HEK293 (cell line): ENCODE measurements at regions not wholly inside any gene's neighbourhood (a gene's known extent, or its start where the extent isn't known, plus 50 kb on each side); places are given as distances from the start of the nearest gene placed in this dataset.

ENCODE experiments used
- CTCF ChIA-PET: fragments of 350-600 bp; formaldehyde crosslinking; extraction: SDS; loops from one replicate; lab custom pipeline; 2021; ENCODE audit warnings: antibody characterized with exemption; lab: Yijun Ruan, JAX
- POLR2A ChIA-PET: fragments of 300-600 bp; formaldehyde crosslinking; extraction: SDS; loops from one replicate; lab custom pipeline; 2020; ENCODE audit warnings: antibody characterized with exemption, inconsistent platforms; lab: Yijun Ruan, JAX
- H3K27ac ChIP-seq: fragments of 200-500 bp; sonication (Bioruptor generic); 2 replicates; pipeline ENCODE4 v1.5.1; 2014; ENCODE audit warnings: low read depth, low read length, control low read depth, inconsistent platforms; ENCODE audit errors: extremely low read depth
- H3K36me3 ChIP-seq, 2 experiments: fragments of 200-500 bp in 1 of 2; sonication (Bioruptor generic) in 1 of 2; 1 replicate in 1 of 2; 2 replicates in 1 of 2; pipeline ENCODE4 v1.5.1; 2014 to 2017; ENCODE audit warnings: inconsistent platforms in 2 of 2, low read length in 2 of 2; ENCODE audit not compliant: control insufficient read depth in 2 of 2, insufficient read depth in 1 of 2
- H3K4me1 ChIP-seq: fragments of 200-500 bp; sonication (Bioruptor generic); 2 replicates; pipeline ENCODE4 v1.5.1; 2014; ENCODE audit warnings: mild to moderate bottlenecking, low read length, inconsistent platforms; ENCODE audit not compliant: control insufficient read depth, insufficient read depth
- H3K4me3 ChIP-seq: 2 replicates; pipeline ENCODE4 v1.5.1; 2011; ENCODE audit warnings: low read depth, mild to moderate bottlenecking, control low read depth, low read length, moderate library complexity
- H3K9me3 ChIP-seq: fragments of 200-500 bp; sonication (Bioruptor generic); 2 replicates; pipeline ENCODE4 v1.5.1; 2014; ENCODE audit warnings: low read depth, low read length, inconsistent platforms; ENCODE audit not compliant: control insufficient read depth, insufficient read depth
- FEZF1 ChIP-seq: fragments of 450-650 bp; formaldehyde crosslinking; IDR thresholded peaks from 2 replicates; pipeline ENCODE4 v1.5.1; 2016; ENCODE audit warnings: missing biosample characterization, missing genetic modification characterization
- HOXA7 ChIP-seq: sonication (generic); formaldehyde crosslinking; IDR thresholded peaks from 2 replicates; pipeline ENCODE4 v1.8.1; 2022; ENCODE audit warnings: missing genetic modification reagents, borderline replicate concordance
- HOXD13 ChIP-seq: sonication (generic); formaldehyde crosslinking; IDR thresholded peaks from 2 replicates; pipeline ENCODE4 v1.8.0; 2022; ENCODE audit warnings: missing genetic modification reagents, borderline replicate concordance
- KLF9 ChIP-seq: fragments of 450-650 bp; formaldehyde crosslinking; IDR thresholded peaks from 2 replicates; pipeline ENCODE4 v1.5.1; 2016; ENCODE audit warnings: missing biosample characterization, missing genetic modification characterization, low read depth
- MYNN ChIP-seq: fragments of 450-650 bp; formaldehyde crosslinking; IDR thresholded peaks from 2 replicates; pipeline ENCODE4 v1.5.1; 2016; ENCODE audit warnings: missing biosample characterization, missing genetic modification characterization, borderline replicate concordance
- PRDM1 ChIP-seq: fragments of 450-650 bp; formaldehyde crosslinking; IDR thresholded peaks from 2 replicates; pipeline ENCODE4; 2016; ENCODE audit warnings: missing biosample characterization, missing genetic modification characterization
- YY1 ChIP-seq: fragments of 450-650 bp; formaldehyde crosslinking; IDR thresholded peaks from 2 replicates; pipeline ENCODE4 v1.5.1; 2018; ENCODE audit warnings: missing biosample characterization, missing genetic modification characterization
- ZBTB17 ChIP-seq: fragments of 450-650 bp; formaldehyde crosslinking; IDR thresholded peaks from 2 replicates; pipeline ENCODE4 v1.5.1; 2016; ENCODE audit warnings: missing biosample characterization, missing genetic modification characterization
- ZBTB8A ChIP-seq: fragments of 450-650 bp; formaldehyde crosslinking; IDR thresholded peaks from 2 replicates; pipeline ENCODE4 v1.5.1; 2016; ENCODE audit warnings: missing biosample characterization, missing genetic modification characterization
- ZEB2 ChIP-seq: fragments of 450-650 bp; formaldehyde crosslinking; IDR thresholded peaks from 2 replicates; pipeline ENCODE4 v1.5.1; 2016; ENCODE audit warnings: missing biosample characterization, missing genetic modification characterization
- ZFP41 ChIP-seq: fragments of 450-650 bp; formaldehyde crosslinking; IDR thresholded peaks from 2 replicates; pipeline ENCODE4 v1.5.1; 2016; ENCODE audit warnings: missing biosample characterization, missing genetic modification characterization, borderline replicate concordance
- ZNF140 ChIP-seq: fragments of 450-650 bp; formaldehyde crosslinking; IDR thresholded peaks from 2 replicates; pipeline ENCODE4 v1.5.1; 2016; ENCODE audit warnings: missing biosample characterization, missing genetic modification characterization
- ZNF16 ChIP-seq: fragments of 450-650 bp; formaldehyde crosslinking; IDR thresholded peaks from 2 replicates; pipeline ENCODE4 v1.5.1; 2016; ENCODE audit warnings: low read depth, missing biosample characterization, missing genetic modification characterization
- ZNF221 ChIP-seq: fragments of 450-650 bp; formaldehyde crosslinking; IDR thresholded peaks from 2 replicates; pipeline ENCODE4 v1.5.1; 2017; ENCODE audit warnings: missing biosample characterization, missing genetic modification characterization, borderline replicate concordance
- ZNF335 ChIP-seq: fragments of 450-650 bp; formaldehyde crosslinking; conservative IDR thresholded peaks from 2 replicates; pipeline ENCODE4 v1.5.1; 2016; ENCODE audit warnings: missing biosample characterization, missing genetic modification characterization
- ZNF350 ChIP-seq: fragments of 450-650 bp; formaldehyde crosslinking; IDR thresholded peaks from 2 replicates; pipeline ENCODE4 v1.5.0; 2017; ENCODE audit warnings: missing biosample characterization, mild to moderate bottlenecking, missing genetic modification characterization
- ZNF354C ChIP-seq: fragments of 450-650 bp; formaldehyde crosslinking; IDR thresholded peaks from 2 replicates; pipeline ENCODE4 v1.5.1; 2016; ENCODE audit warnings: missing biosample characterization, missing genetic modification characterization, low read depth, borderline replicate concordance
- ZNF544 ChIP-seq: fragments of 450-650 bp; formaldehyde crosslinking; IDR thresholded peaks from 2 replicates; pipeline ENCODE4 v1.5.0; 2017; ENCODE audit warnings: missing biosample characterization, missing genetic modification characterization
- ZNF658 ChIP-seq: fragments of 450-650 bp; formaldehyde crosslinking; IDR thresholded peaks from 2 replicates; pipeline ENCODE4; 2016; ENCODE audit warnings: missing biosample characterization, missing genetic modification characterization
- ZNF747 ChIP-seq: fragments of 450-650 bp; formaldehyde crosslinking; IDR thresholded peaks from 2 replicates; pipeline ENCODE4 v1.5.1; 2016; ENCODE audit warnings: missing biosample characterization, missing genetic modification characterization
- ZSCAN23 ChIP-seq: fragments of 450-650 bp; formaldehyde crosslinking; IDR thresholded peaks from 2 replicates; pipeline ENCODE4 v1.5.1; 2016; ENCODE audit warnings: missing biosample characterization, missing genetic modification characterization
- TF ChIP-seq, protein P1 (sequence below): fragments of 450-650 bp; formaldehyde crosslinking; IDR thresholded peaks from 2 replicates; pipeline ENCODE4 v1.5.1; 2016; ENCODE audit warnings: missing biosample characterization, missing genetic modification characterization, borderline replicate concordance
- TF ChIP-seq, protein P2 (sequence below): fragments of 450-650 bp; formaldehyde crosslinking; IDR thresholded peaks from 2 replicates; pipeline ENCODE4 v1.5.1; 2016; ENCODE audit warnings: missing biosample characterization, missing genetic modification characterization
- TF ChIP-seq, protein P3 (sequence below): fragments of 450-650 bp; formaldehyde crosslinking; IDR thresholded peaks from 2 replicates; pipeline ENCODE4 v1.5.1; 2016; ENCODE audit warnings: missing biosample characterization, missing genetic modification characterization

DNA sequence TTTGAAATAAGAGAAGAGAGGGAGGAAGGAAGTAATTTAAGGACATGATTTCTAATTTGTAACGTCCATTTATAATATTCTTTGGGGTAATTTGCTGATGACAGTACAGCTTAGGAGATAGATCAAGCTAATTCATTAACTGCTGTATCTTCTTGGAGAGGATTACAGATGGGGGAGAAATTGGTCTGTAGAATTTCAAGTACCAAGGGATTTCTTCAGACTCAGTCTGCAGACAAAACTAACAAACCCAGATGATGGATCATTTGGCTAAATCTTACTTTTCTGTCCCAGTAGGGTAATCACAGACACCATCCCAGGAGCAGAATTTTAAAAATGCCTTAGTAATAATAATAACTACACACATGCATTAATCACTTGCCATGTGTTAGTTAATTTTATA is 711.8 kb downstream of the KCNJ2 start:
- ChIA-PET CTCF (no interaction called here), POLR2A (no interaction called here)
- Histone ChIP-seq H3K4me3 (no peak overlapping the region), H3K27ac (no peak overlapping the region), H3K36me3 (no peaks in the 10 kb centered on the region), H3K9me3 (no peaks in the 10 kb centered on the region), H3K4me1 (no peaks in the 10 kb centered on the region)
- TF ChIP-seq MYNN (tag by site-specific recombination), result no peak
- TF ChIP-seq ZBTB17, result peak; percentile 50; the same call in 1 of the 2 replicates

DNA sequence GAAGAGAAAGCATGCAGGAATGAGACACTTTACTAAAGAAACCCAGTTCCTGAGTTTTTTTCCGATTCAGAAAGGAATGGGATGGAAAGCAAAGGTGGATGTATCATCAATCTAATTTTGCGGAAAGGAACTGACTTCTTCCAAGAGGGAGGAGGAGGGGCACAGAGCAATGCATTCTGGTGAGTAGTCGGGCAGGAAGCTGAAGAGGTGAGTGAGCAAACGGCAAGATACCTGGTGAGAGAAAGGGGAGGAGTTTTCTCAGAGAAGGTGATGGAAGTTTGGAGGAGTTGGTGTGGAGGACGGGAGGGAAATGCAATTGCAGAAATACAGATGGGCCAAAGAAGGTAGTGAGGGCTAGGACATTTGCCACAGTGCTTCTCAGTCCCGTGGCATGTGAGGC is 713.2 kb downstream of the KCNJ2 start:
- TF ChIP-seq ZFP41 (tag by site-specific recombination) (no peak), HOXA7 (CRISPR knock-in tag) (no peak), FEZF1 (tag by site-specific recombination) (no peak), ZEB2 (tag by site-specific recombination) (no peak), KLF9 (tag by site-specific recombination) (no peak), ZSCAN23 (tag by site-specific recombination) (no peak), ZNF335 (tag by site-specific recombination) (no peak)
- TF ChIP-seq, protein P1, sequence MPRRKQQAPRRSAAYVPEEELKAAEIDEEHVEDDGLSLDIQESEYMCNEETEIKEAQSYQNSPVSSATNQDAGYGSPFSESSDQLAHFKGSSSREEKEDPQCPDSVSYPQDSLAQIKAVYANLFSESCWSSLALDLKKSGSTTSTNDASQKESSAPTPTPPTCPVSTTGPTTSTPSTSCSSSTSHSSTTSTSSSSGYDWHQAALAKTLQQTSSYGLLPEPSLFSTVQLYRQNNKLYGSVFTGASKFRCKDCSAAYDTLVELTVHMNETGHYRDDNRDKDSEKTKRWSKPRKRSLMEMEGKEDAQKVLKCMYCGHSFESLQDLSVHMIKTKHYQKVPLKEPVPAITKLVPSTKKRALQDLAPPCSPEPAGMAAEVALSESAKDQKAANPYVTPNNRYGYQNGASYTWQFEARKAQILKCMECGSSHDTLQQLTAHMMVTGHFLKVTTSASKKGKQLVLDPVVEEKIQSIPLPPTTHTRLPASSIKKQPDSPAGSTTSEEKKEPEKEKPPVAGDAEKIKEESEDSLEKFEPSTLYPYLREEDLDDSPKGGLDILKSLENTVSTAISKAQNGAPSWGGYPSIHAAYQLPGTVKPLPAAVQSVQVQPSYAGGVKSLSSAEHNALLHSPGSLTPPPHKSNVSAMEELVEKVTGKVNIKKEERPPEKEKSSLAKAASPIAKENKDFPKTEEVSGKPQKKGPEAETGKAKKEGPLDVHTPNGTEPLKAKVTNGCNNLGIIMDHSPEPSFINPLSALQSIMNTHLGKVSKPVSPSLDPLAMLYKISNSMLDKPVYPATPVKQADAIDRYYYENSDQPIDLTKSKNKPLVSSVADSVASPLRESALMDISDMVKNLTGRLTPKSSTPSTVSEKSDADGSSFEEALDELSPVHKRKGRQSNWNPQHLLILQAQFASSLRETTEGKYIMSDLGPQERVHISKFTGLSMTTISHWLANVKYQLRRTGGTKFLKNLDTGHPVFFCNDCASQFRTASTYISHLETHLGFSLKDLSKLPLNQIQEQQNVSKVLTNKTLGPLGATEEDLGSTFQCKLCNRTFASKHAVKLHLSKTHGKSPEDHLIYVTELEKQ (tag by site-specific recombination), result no peak
- TF ChIP-seq, all 188 proteins: peak for 0
- no peaks in the 10 kb centered on the region for H3K36me3 ChIP-seq
- H3K9me3 ChIP-seq, result no peaks in the 10 kb centered on the region
- CTCF ChIA-PET, result no interaction called here
- no peak overlapping the region for H3K4me3 ChIP-seq
- POLR2A ChIA-PET, result no interaction called here
- H3K4me1 ChIP-seq, result no peaks in the 10 kb centered on the region
- no peak overlapping the region for H3K27ac ChIP-seq

DNA sequence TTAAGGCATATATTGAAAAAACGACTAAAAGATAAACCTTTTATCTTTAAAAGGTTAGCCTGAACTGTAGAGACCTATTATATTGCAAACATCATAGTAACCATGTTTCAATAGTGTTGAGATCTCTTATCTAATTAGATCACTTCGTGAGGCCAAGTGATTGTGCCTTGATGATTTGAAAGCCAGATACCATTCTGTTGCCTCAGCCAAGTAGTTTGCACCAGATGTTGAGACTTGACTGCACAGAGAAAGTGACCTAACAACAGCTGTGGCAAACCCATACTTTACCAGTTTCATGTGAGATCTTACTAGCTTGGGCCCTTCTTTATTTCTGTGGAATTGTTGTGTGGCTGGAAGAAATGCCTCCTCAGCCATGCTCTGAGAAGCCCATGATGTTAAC is 717.3 kb downstream of the KCNJ2 start:
- ChIA-PET CTCF (no interaction called here), POLR2A (no interaction called here)
- Histone ChIP-seq H3K36me3 (no peaks in the 10 kb centered on the region), H3K27ac (no peak overlapping the region)
- TF ChIP-seq PRDM1 (tag by site-specific recombination) (no peak), ZNF16 (no peak), ZNF140 (tag by site-specific recombination) (no peak), YY1 (tag by site-specific recombination) (no peak), ZNF221 (tag by site-specific recombination) (no peak), ZNF350 (tag by site-specific recombination) (no peak), ZNF544 (tag by site-specific recombination) (no peak), HOXD13 (CRISPR knock-in tag) (no peak), ZBTB8A (tag by site-specific recombination) (no peak), ZNF658 (tag by site-specific recombination) (no peak), ZNF747 (tag by site-specific recombination) (no peak), ZNF354C (tag by site-specific recombination) (no peak)
- TF ChIP-seq, protein P2, sequence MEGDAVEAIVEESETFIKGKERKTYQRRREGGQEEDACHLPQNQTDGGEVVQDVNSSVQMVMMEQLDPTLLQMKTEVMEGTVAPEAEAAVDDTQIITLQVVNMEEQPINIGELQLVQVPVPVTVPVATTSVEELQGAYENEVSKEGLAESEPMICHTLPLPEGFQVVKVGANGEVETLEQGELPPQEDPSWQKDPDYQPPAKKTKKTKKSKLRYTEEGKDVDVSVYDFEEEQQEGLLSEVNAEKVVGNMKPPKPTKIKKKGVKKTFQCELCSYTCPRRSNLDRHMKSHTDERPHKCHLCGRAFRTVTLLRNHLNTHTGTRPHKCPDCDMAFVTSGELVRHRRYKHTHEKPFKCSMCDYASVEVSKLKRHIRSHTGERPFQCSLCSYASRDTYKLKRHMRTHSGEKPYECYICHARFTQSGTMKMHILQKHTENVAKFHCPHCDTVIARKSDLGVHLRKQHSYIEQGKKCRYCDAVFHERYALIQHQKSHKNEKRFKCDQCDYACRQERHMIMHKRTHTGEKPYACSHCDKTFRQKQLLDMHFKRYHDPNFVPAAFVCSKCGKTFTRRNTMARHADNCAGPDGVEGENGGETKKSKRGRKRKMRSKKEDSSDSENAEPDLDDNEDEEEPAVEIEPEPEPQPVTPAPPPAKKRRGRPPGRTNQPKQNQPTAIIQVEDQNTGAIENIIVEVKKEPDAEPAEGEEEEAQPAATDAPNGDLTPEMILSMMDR (tag by site-specific recombination), result no peak
- TF ChIP-seq, protein P3, sequence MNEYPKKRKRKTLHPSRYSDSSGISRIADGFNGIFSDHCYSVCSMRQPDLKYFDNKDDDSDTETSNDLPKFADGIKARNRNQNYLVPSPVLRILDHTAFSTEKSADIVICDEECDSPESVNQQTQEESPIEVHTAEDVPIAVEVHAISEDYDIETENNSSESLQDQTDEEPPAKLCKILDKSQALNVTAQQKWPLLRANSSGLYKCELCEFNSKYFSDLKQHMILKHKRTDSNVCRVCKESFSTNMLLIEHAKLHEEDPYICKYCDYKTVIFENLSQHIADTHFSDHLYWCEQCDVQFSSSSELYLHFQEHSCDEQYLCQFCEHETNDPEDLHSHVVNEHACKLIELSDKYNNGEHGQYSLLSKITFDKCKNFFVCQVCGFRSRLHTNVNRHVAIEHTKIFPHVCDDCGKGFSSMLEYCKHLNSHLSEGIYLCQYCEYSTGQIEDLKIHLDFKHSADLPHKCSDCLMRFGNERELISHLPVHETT, result no peak
- TF ChIP-seq, all 188 proteins: peak for 0
- Histone ChIP-seq H3K4me3 (no peak overlapping the region), H3K9me3 (no peaks in the 10 kb centered on the region), H3K4me1 (no peaks in the 10 kb centered on the region)
